Ishikawa (cell line): ENCODE measurements at regions not wholly inside any gene's neighbourhood (a gene's known extent, or its start where the extent isn't known, plus 50 kb on each side); places are given as distances from the start of the nearest gene placed in this dataset.

ENCODE experiments used
- EGR1 ChIP-seq: IDR thresholded peaks from 2 replicates; pipeline ENCODE4 v1.6.1; 2012
- EP300 ChIP-seq: IDR thresholded peaks from 2 replicates; pipeline ENCODE4 v1.6.1; 2012; ENCODE audit warnings: borderline replicate concordance
- FOXM1 ChIP-seq: IDR thresholded peaks from 2 replicates; pipeline ENCODE4 v1.6.1; 2012; ENCODE audit warnings: low read depth, borderline replicate concordance
- MAX ChIP-seq: IDR thresholded peaks from 2 replicates; pipeline ENCODE4 v1.6.1; 2012
- REST ChIP-seq: IDR thresholded peaks from 2 replicates; pipeline ENCODE4 v1.6.1; 2012; ENCODE audit warnings: low read depth, mild to moderate bottlenecking
- TAF1 ChIP-seq: IDR thresholded peaks from 2 replicates; pipeline ENCODE4 v1.6.1; 2012; ENCODE audit warnings: low read depth, mild to moderate bottlenecking
- YY1 ChIP-seq: IDR thresholded peaks from 2 replicates; pipeline ENCODE4 v1.6.1; 2012; ENCODE audit warnings: low read depth
- ZBTB7A ChIP-seq: IDR thresholded peaks from 2 replicates; pipeline ENCODE4 v1.6.1; 2012; ENCODE audit warnings: low read depth
- TF ChIP-seq, protein P1 (sequence below): IDR thresholded peaks from 2 replicates; pipeline ENCODE4 v1.6.1; 2012

- TF ChIP-seq ZBTB7A (no peak), TAF1 (no peak), REST (no peak), EP300 (no peak), FOXM1 (no peak), EGR1 (no peak), MAX (no peak), YY1 (no peak)
- TF ChIP-seq, protein P1, sequence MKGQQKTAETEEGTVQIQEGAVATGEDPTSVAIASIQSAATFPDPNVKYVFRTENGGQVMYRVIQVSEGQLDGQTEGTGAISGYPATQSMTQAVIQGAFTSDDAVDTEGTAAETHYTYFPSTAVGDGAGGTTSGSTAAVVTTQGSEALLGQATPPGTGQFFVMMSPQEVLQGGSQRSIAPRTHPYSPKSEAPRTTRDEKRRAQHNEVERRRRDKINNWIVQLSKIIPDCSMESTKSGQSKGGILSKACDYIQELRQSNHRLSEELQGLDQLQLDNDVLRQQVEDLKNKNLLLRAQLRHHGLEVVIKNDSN = no peak
Observed at GRCh38 chr9:79378107-79378506, 193.7 kb upstream of the TLE4 start.
